Endothelial cell of umbilical vein (primary cell): ENCODE measurements at regions not wholly inside any gene's neighbourhood (a gene's known extent, or its start where the extent isn't known, plus 50 kb on each side); places are given as distances from the start of the nearest gene placed in this dataset.
"Not testable (repeated sequence)": the region's sequence is repeated elsewhere in the genome, so short reads cannot be mapped to it uniquely, and the experiment has no call there.

ENCODE experiments used
- EZH2 ChIP-seq: IDR thresholded peaks from 2 replicates; pipeline ENCODE4 v1.6.1; 2012; ENCODE audit warnings: borderline replicate concordance, low read depth, mild to moderate bottlenecking, moderate library complexity, low read length, inconsistent platforms; ENCODE audit not compliant: severe bottlenecking
- FOS ChIP-seq: IDR thresholded peaks from 2 replicates; pipeline ENCODE4 v1.6.1; 2011; ENCODE audit warnings: mild to moderate bottlenecking, low read length, moderate library complexity, borderline replicate concordance; ENCODE audit not compliant: insufficient read depth
- JUN ChIP-seq: IDR thresholded peaks from 2 replicates; pipeline ENCODE4 v1.6.1; 2011; ENCODE audit warnings: borderline replicate concordance, low read depth; ENCODE audit not compliant: insufficient read length, insufficient read depth
- MYC ChIP-seq: IDR thresholded peaks from one replicate; pipeline ENCODE4 v1.6.1; 2011; ENCODE audit warnings: mild to moderate bottlenecking, low read depth, low read length
- POLR2A ChIP-seq: IDR thresholded peaks from 2 replicates; pipeline ENCODE4 v1.6.1; 2012; ENCODE audit warnings: low read depth, mild to moderate bottlenecking, control low read depth, low read length
- TF ChIP-seq, protein P1 (sequence below), 2 donors: IDR thresholded peaks; 1 replicate in 1 of 2; 2 replicates in 1 of 2; pipeline ENCODE4 v1.5.1; 2011; ENCODE audit warnings: low read length in 2 of 2, mild to moderate bottlenecking in 2 of 2, moderate library complexity in 2 of 2, control low read depth in 1 of 2, inconsistent platforms in 1 of 2, low read depth in 1 of 2; ENCODE audit not compliant: insufficient read depth in 1 of 2; ENCODE audit errors: extremely low read depth in 1 of 2
- TF ChIP-seq, protein P2 (sequence below): IDR thresholded peaks from 2 replicates; pipeline ENCODE4 v1.6.1; 2011; ENCODE audit not compliant: insufficient read depth, insufficient read length

DNA sequence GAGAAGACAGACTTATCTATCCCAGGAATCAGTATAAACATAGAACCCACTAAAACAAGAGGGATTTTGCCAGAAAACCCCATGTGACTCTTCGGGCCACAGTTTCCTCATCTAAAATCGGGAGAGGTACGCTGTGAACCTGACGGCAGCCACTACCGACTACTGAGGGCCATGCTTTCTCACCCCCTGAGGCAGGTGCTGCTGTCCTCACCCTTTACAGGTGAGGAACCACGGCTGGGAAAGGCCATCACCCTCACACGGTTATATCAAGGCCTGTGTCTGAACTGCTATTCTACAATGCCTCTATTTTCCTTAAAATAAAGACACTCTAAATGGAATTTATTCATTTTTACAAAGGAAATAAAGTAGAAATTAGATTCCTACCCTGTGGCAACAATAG, 73.4 kb upstream of the TNK2 start:
- TF ChIP-seq FOS, POLR2A, EZH2, JUN, MYC: not testable (repeated sequence)
- TF ChIP-seq, protein P1, sequence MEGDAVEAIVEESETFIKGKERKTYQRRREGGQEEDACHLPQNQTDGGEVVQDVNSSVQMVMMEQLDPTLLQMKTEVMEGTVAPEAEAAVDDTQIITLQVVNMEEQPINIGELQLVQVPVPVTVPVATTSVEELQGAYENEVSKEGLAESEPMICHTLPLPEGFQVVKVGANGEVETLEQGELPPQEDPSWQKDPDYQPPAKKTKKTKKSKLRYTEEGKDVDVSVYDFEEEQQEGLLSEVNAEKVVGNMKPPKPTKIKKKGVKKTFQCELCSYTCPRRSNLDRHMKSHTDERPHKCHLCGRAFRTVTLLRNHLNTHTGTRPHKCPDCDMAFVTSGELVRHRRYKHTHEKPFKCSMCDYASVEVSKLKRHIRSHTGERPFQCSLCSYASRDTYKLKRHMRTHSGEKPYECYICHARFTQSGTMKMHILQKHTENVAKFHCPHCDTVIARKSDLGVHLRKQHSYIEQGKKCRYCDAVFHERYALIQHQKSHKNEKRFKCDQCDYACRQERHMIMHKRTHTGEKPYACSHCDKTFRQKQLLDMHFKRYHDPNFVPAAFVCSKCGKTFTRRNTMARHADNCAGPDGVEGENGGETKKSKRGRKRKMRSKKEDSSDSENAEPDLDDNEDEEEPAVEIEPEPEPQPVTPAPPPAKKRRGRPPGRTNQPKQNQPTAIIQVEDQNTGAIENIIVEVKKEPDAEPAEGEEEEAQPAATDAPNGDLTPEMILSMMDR (IDR thresholded peaks at IDR 0.05; ENCODE audit: extremely low read depth in 1 of 2, insufficient read depth in 1 of 2, low read depth in 1 of 2, low read length in 2 of 2), result not testable (repeated sequence)
- TF ChIP-seq, protein P2, sequence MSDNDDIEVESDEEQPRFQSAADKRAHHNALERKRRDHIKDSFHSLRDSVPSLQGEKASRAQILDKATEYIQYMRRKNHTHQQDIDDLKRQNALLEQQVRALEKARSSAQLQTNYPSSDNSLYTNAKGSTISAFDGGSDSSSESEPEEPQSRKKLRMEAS, result not testable (repeated sequence)
